Astrocyte of the cerebellum (primary cell): ENCODE measurements at regions not wholly inside any gene's neighbourhood (a gene's known extent, or its start where the extent isn't known, plus 50 kb on each side); places are given as distances from the start of the nearest gene placed in this dataset.

Experiments
- DNase-seq: peaks from one replicate; pipeline ENCODE4 v3.0.0-alpha.2; 2011; ENCODE audit warnings: low read depth
- H3K4me3 ChIP-seq: 2 replicates; pipeline ENCODE4 v1.5.1; 2011; ENCODE audit warnings: mild to moderate bottlenecking, low read depth, low read length, moderate library complexity
- CTCF ChIP-seq: IDR thresholded peaks from 2 replicates; pipeline ENCODE4 v1.5.1; 2012; ENCODE audit warnings: low read length, low read depth, moderate library complexity, mild to moderate bottlenecking; ENCODE audit errors: missing control alignments
- in situ Hi-C: cut with HindIII; loops from 2 replicates; pipeline ENCODE4 v1.10.0; 2017; ENCODE audit warnings: low sequenced_read_pairs

- H3K4me3 ChIP-seq, result no peak overlapping the region
- DNase-seq, result no peak
- in situ Hi-C loops, result no loop called here
- TF ChIP-seq CTCF, result no peak
Measured at GRCh38 chr10:129274748-129275474, 192.1 kb upstream of the MGMT start.

GRCh38 chr10:129275886-129276285 is 191.2 kb upstream of the MGMT start:
- no peak for DNase-seq
- in situ Hi-C loops, result no loop called here
- TF ChIP-seq CTCF, result no peak
- H3K4me3 ChIP-seq, result no peak overlapping the region

- DNase-seq, result no peak
- no peak for TF ChIP-seq CTCF
- no peak overlapping the region for H3K4me3 ChIP-seq
- in situ Hi-C loops, result no loop called here
Measured at GRCh38 chr10:129277084-129277483, 190.0 kb upstream of the MGMT start.

- DNase-seq, result no peak
- no peak for TF ChIP-seq CTCF
- H3K4me3 ChIP-seq, result no peak overlapping the region
- in situ Hi-C loops, result no loop called here
Measured at GRCh38 chr10:129277841-129278240, 189.2 kb upstream of the MGMT start.

GRCh38 chr10:129278686-129279085 is 188.4 kb upstream of the MGMT start:
- H3K4me3 ChIP-seq, result no peak overlapping the region
- no peak for DNase-seq
- no peak for TF ChIP-seq CTCF
- in situ Hi-C loops, result no loop called here

- TF ChIP-seq CTCF, result no peak
- in situ Hi-C loops, result no loop called here
- no peak for DNase-seq
Measured at GRCh38 chr10:129279446-129280154, 187.4 kb upstream of the MGMT start.

More at GRCh38 chr10:129279446-129280154, 187.4 kb upstream of the MGMT start:
- no peak overlapping the region for H3K4me3 ChIP-seq
